Caco-2 (cell line): ENCODE measurements at regions not wholly inside any gene's neighbourhood (a gene's known extent, or its start where the extent isn't known, plus 50 kb on each side); places are given as distances from the start of the nearest gene placed in this dataset.

Experiments
- BruUV-seq: library from RNA; stranded (reverse); fragments of 400-500 nt; replicated peaks from 2 replicates; lab custom pipeline; 2021; lab: Mats Ljungman, UMichigan
- CTCF ChIA-PET: fragments of 300-600 bp; sonication (Branson Sonifier 250); formaldehyde crosslinking; loops from one replicate; lab custom pipeline; 2022; ENCODE audit warnings: antibody characterized with exemption; lab: Charles Lee
- POLR2A ChIA-PET: fragments of 300-600 bp; sonication (Branson Sonifier 250); formaldehyde crosslinking; loops from one replicate; lab custom pipeline; 2022; ENCODE audit warnings: antibody characterized with exemption; lab: Charles Lee
- DNase-seq, 2 experiments: peaks; one replicate each; pipeline versions ENCODE4 v3.0.0 to v3.0.0-alpha.2; 2020 to 2022
- H3K27me3 ChIP-seq: replicated peaks from 2 replicates; pipeline ENCODE4 v1.6.0; 2011; ENCODE audit warnings: low read length; ENCODE audit not compliant: control insufficient read depth, insufficient read depth
- H3K36me3 ChIP-seq: 2 replicates; pipeline ENCODE4 v1.5.1; 2011; ENCODE audit warnings: low read length; ENCODE audit not compliant: control insufficient read depth, insufficient read depth
- H3K4me1 ChIP-seq: fragments of 250-450 bp; sonication (Bioruptor Pico); 2 replicates; pipeline ENCODE4 v1.5.1; 2020; ENCODE audit warnings: mild to moderate bottlenecking
- H3K4me3 ChIP-seq: 2 replicates; pipeline ENCODE4 v1.5.1; 2011; ENCODE audit warnings: low read depth, mild to moderate bottlenecking, control low read depth, low read length
- H3K9me3 ChIP-seq: fragments of 250-450 bp; sonication (Bioruptor Pico); 2 replicates; pipeline ENCODE4 v1.5.1; 2020; ENCODE audit warnings: mild to moderate bottlenecking, moderate library complexity
- H3K27ac Mint-ChIP-seq: one replicate; pipeline ENCODE4 v1.8.0; 2022; ENCODE audit warnings: mixed read lengths; ENCODE audit not compliant: unreplicated experiment
- H3K27me3 Mint-ChIP-seq: one replicate; pipeline ENCODE4 v1.8.0; 2022; ENCODE audit warnings: mixed read lengths; ENCODE audit not compliant: insufficient read depth, unreplicated experiment
- H3K36me3 Mint-ChIP-seq: one replicate; pipeline ENCODE4 v1.8.0; 2022; ENCODE audit warnings: mild to moderate bottlenecking, mixed read lengths; ENCODE audit not compliant: insufficient read depth, unreplicated experiment
- H3K4me1 Mint-ChIP-seq: one replicate; pipeline ENCODE4 v1.8.0; 2022; ENCODE audit warnings: low read depth, mixed read lengths; ENCODE audit not compliant: unreplicated experiment
- H3K4me3 Mint-ChIP-seq: one replicate; pipeline ENCODE4 v1.8.0; 2022; ENCODE audit warnings: mild to moderate bottlenecking, moderate library complexity, mixed read lengths; ENCODE audit not compliant: unreplicated experiment
- H3K9me3 Mint-ChIP-seq: one replicate; pipeline ENCODE4 v1.8.0; 2022; ENCODE audit warnings: mixed read lengths; ENCODE audit not compliant: unreplicated experiment
- CTCF ChIP-seq, 2 experiments: fragments of 200-600 bp in 1 of 2; IDR thresholded peaks; 1 replicate in 1 of 2; 2 replicates in 1 of 2; pipeline versions ENCODE4 v1.5.1 to v1.8.0; 2011 to 2022; ENCODE audit warnings: antibody characterized with exemption in 1 of 2, control low read depth in 1 of 2, inconsistent platforms in 1 of 2, low read depth in 1 of 2, low read length in 1 of 2, mild to moderate bottlenecking in 1 of 2, moderate library complexity in 1 of 2; ENCODE audit not compliant: insufficient read depth in 1 of 2, severe bottlenecking in 1 of 2, unreplicated experiment in 1 of 2
- intact Hi-C: fragments of 100-400 bp; cut with micrococcal nuclease; formaldehyde crosslinking; loops from one replicate; pipeline ENCODE4 v1.10.0; 2022; ENCODE audit not compliant: unreplicated experiment

- no peaks in the 10 kb centered on the region for H3K9me3 ChIP-seq
- no TSS peak for BruUV-seq
Observed at GRCh38 chr9:25543806-25544205, 134.4 kb downstream of the TUSC1 start.

GRCh38 chr9:25542319-25542718 lies 135.9 kb downstream of the TUSC1 start:
- no TSS peak for BruUV-seq
- Mint-ChIP-seq H3K4me3 (no peak overlapping the region), H3K9me3 (no peaks in the 10 kb centered on the region), H3K4me1 (no peaks in the 10 kb centered on the region), H3K27me3 (peaks cover 2% of the 10 kb centered on the region), H3K36me3 (no peaks in the 10 kb centered on the region), H3K27ac (no peak overlapping the region)
- ChIA-PET CTCF (no interaction called here), POLR2A (no interaction called here)
- H3K27me3 ChIP-seq = no peaks in the 10 kb centered on the region
- no peaks in the 10 kb centered on the region for H3K36me3 ChIP-seq
- no peaks in the 10 kb centered on the region for H3K4me1 ChIP-seq
- TF ChIP-seq CTCF (IDR thresholded peaks at IDR 0.05; ENCODE audit: insufficient read depth in 1 of 2, low read depth in 1 of 2, low read length in 1 of 2, severe bottlenecking in 1 of 2, unreplicated experiment in 1 of 2) = no peak
- no peak for DNase-seq
- no peaks in the 10 kb centered on the region for H3K9me3 ChIP-seq
- intact Hi-C loops = no loop called here
- no peak overlapping the region for H3K4me3 ChIP-seq

More at GRCh38 chr9:25543806-25544205, 134.4 kb downstream of the TUSC1 start:
- H3K4me1 ChIP-seq = no peaks in the 10 kb centered on the region
- DNase-seq = no peak
- no peaks in the 10 kb centered on the region for H3K36me3 ChIP-seq
- Mint-ChIP-seq H3K4me1 (no peaks in the 10 kb centered on the region), H3K36me3 (no peaks in the 10 kb centered on the region), H3K27me3 (peaks cover 2% of the 10 kb centered on the region), H3K9me3 (no peaks in the 10 kb centered on the region), H3K4me3 (no peak overlapping the region), H3K27ac (no peak overlapping the region)
- H3K27me3 ChIP-seq = no peaks in the 10 kb centered on the region
- TF ChIP-seq CTCF (IDR thresholded peaks at IDR 0.05; ENCODE audit: insufficient read depth in 1 of 2, low read depth in 1 of 2, low read length in 1 of 2, severe bottlenecking in 1 of 2, unreplicated experiment in 1 of 2) = no peak
- intact Hi-C loops = no loop called here
- POLR2A ChIA-PET = no interaction called here
- CTCF ChIA-PET = no interaction called here
- H3K4me3 ChIP-seq = no peak overlapping the region

- no peak for TF ChIP-seq CTCF (IDR thresholded peaks at IDR 0.05; ENCODE audit: insufficient read depth in 1 of 2, low read depth in 1 of 2, low read length in 1 of 2, severe bottlenecking in 1 of 2, unreplicated experiment in 1 of 2)
- Histone ChIP-seq H3K36me3 (no peaks in the 10 kb centered on the region), H3K4me1 (no peaks in the 10 kb centered on the region), H3K9me3 (no peaks in the 10 kb centered on the region), H3K4me3 (no peak overlapping the region), H3K27me3 (no peaks in the 10 kb centered on the region)
- ChIA-PET POLR2A (no interaction called here), CTCF (no interaction called here)
- Mint-ChIP-seq H3K9me3 (no peaks in the 10 kb centered on the region), H3K4me1 (no peaks in the 10 kb centered on the region), H3K4me3 (no peak overlapping the region), H3K36me3 (no peaks in the 10 kb centered on the region), H3K27ac (no peak overlapping the region), H3K27me3 (peaks cover 2% of the 10 kb centered on the region)
- DNase-seq = no peak
- intact Hi-C loops = no loop called here
- BruUV-seq = no TSS peak
Observed at GRCh38 chr9:25537808-25538207, 140.4 kb downstream of the TUSC1 start.
